ENCODE measurements at regions not wholly inside any gene's neighbourhood (a gene's known extent, or its start where the extent isn't known, plus 50 kb on each side); places are given as distances from the start of the nearest gene placed in this dataset.

DNA sequence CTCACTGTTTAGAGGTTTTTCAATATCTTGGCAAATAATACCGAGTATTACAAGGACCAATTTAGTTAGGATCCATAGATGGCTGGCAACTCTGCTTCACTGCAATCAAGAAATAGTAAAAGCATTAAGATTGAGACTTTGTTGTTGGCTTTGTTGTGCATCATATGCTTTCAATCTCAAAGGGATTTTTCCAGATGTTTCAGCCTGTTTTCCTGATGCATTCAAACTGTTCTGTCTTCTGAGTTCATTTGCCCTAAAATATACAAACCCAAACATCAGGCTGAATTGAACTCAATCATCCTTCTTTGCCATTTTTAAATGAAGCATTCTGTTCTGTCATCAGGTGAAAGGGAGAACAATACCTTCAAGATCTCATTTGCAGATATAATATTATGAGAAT lies 248.7 kb downstream of the TTLL7 start:
- intact Hi-C loops (cut with DNase I; ENCODE audit: low total_unique reads), result no loop called here

DNA sequence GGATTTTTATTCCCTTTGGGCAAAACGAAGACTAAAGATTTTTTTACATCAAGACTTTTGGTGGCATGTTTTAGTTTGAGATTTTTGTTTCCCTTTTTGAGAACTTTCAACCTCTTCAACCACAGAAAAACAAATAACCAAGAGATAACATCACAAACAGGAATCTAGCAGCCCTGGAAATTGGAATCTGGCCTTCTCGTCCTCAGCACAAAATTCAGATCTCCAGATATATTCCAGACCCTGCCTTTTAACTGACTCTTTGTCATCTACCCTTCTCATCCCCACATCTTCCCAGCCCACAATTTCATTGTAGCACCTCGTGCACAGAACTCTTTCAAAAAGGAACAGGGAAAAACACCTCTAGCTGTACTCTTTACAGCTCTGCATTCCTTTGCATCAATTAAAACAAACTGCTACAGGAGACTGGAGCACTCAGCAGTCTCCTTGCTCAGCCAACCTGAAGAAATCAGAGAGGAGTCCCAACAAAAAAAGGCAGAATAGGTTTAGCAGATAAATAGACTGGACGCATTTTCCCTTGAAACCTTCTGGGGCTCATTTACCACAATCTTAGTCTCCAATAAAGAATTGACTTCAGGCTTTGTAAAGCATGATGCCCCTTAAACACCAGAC lies 251.0 kb downstream of the TTLL7 start:
- H3K4me1 ChIP-seq, result no peaks in the 10 kb centered on the region
- no peaks in the 10 kb centered on the region for H3K9me3 ChIP-seq
- DNase-seq, result no peak
- no peak for TF ChIP-seq POLR2A (IDR thresholded peaks at IDR 0.05)
- TF ChIP-seq, protein P1, sequence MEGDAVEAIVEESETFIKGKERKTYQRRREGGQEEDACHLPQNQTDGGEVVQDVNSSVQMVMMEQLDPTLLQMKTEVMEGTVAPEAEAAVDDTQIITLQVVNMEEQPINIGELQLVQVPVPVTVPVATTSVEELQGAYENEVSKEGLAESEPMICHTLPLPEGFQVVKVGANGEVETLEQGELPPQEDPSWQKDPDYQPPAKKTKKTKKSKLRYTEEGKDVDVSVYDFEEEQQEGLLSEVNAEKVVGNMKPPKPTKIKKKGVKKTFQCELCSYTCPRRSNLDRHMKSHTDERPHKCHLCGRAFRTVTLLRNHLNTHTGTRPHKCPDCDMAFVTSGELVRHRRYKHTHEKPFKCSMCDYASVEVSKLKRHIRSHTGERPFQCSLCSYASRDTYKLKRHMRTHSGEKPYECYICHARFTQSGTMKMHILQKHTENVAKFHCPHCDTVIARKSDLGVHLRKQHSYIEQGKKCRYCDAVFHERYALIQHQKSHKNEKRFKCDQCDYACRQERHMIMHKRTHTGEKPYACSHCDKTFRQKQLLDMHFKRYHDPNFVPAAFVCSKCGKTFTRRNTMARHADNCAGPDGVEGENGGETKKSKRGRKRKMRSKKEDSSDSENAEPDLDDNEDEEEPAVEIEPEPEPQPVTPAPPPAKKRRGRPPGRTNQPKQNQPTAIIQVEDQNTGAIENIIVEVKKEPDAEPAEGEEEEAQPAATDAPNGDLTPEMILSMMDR (IDR thresholded peaks at IDR 0.05), result no peak
- intact Hi-C loops (cut with DNase I; ENCODE audit: low total_unique reads), result no loop called here
- H3K27me3 ChIP-seq, result no peaks in the 10 kb centered on the region
- no peak overlapping the region for H3K4me3 ChIP-seq
- H3K27ac ChIP-seq, result no peak overlapping the region
- H3K36me3 ChIP-seq, result no peaks in the 10 kb centered on the region

More for the DNA sequence above, 248.7 kb downstream of the TTLL7 start:
- Histone ChIP-seq H3K9me3 (no peaks in the 10 kb centered on the region), H3K4me1 (no peaks in the 10 kb centered on the region), H3K4me3 (no peak overlapping the region), H3K27ac (no peak overlapping the region), H3K27me3 (no peaks in the 10 kb centered on the region), H3K36me3 (no peaks in the 10 kb centered on the region)
- DNase-seq, result no peak
- TF ChIP-seq POLR2A (IDR thresholded peaks at IDR 0.05), result no peak
- TF ChIP-seq, protein P1 (IDR thresholded peaks at IDR 0.05), result no peak

DNA sequence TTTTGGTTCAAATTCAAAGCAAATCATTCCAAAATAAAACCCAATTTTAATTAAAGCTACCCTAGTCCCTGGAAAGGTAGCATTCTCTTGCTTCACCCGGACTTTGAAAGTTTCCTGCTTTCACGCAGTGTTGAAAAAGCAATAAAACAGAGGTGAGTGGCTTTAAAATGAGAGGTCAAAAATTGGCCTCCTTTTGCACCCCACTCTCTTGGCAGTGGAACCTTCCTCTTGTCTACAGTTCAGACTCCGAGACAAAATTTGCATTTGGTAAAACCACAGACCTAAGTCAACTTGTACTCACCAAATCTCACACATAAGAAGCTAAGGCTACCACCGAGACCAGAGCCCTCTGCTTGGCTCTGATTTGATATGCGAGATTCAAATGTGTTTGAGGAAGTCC lies 252.7 kb downstream of the TTLL7 start:
- no peaks in the 10 kb centered on the region for H3K4me1 ChIP-seq
- no peak for TF ChIP-seq POLR2A (IDR thresholded peaks at IDR 0.05)
- TF ChIP-seq, protein P1 (IDR thresholded peaks at IDR 0.05), result no peak
- no peaks in the 10 kb centered on the region for H3K36me3 ChIP-seq
- H3K27ac ChIP-seq, result no peak overlapping the region
- no peaks in the 10 kb centered on the region for H3K9me3 ChIP-seq
- H3K4me3 ChIP-seq, result no peak overlapping the region
- H3K27me3 ChIP-seq, result no peaks in the 10 kb centered on the region
- intact Hi-C loops (cut with DNase I; ENCODE audit: low total_unique reads), result no loop called here
- DNase-seq, result no peak

DNA sequence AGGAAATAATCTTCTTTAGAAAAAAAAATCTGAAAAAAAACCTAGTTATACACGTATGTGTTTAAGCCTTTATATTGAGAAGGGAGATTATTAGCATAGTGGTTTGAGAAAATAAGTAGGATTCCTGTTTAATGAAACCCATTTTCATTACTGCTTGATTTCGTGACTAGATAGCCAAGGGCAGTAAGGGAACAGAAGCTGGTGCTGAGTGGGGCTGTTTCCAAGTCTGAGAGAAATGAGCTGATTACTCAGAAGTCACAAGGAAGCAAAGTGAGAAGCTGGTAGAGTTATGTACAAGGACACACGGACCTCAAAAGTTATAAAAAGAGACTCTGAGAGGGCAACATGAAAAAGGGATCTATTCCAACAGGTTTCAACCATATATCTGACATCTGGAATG lies 256.5 kb downstream of the TTLL7 start:
- Histone ChIP-seq H3K36me3 (no peaks in the 10 kb centered on the region), H3K4me1 (no peaks in the 10 kb centered on the region), H3K4me3 (no peak overlapping the region), H3K9me3 (no peaks in the 10 kb centered on the region), H3K27me3 (no peaks in the 10 kb centered on the region), H3K27ac (no peak overlapping the region)
- TF ChIP-seq, protein P1 (IDR thresholded peaks at IDR 0.05), result no peak
- TF ChIP-seq POLR2A (IDR thresholded peaks at IDR 0.05), result no peak
- intact Hi-C loops (cut with DNase I; ENCODE audit: low total_unique reads), result no loop called here
- no peak for DNase-seq

DNA sequence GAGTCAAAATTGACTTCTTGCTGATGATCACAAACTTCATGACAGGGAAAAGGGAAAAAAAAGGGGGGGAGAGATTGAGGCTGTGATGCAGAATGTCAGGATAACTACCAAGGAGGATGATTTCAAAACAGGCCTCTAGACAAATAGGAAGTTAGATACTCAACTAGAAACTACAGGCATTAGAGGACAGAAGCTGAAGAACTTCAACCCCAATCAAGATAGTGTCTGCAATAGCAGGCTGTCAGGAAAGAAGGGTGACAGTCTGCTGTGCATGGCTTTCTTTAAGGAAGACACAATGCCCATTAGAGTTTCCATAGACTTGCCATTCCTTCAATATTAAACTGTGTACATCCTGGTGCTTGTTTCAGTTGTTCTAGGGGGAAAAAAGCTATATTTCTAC lies 257.2 kb downstream of the TTLL7 start:
- H3K36me3 ChIP-seq, result no peaks in the 10 kb centered on the region
- no peak overlapping the region for H3K27ac ChIP-seq
- no peak for DNase-seq
- no peak overlapping the region for H3K4me3 ChIP-seq
- no peaks in the 10 kb centered on the region for H3K27me3 ChIP-seq
- TF ChIP-seq, protein P1 (IDR thresholded peaks at IDR 0.05), result no peak
- TF ChIP-seq POLR2A (IDR thresholded peaks at IDR 0.05), result no peak
- H3K9me3 ChIP-seq, result no peaks in the 10 kb centered on the region
- intact Hi-C loops (cut with DNase I; ENCODE audit: low total_unique reads), result no loop called here
- no peaks in the 10 kb centered on the region for H3K4me1 ChIP-seq

Data from uterus (tissue), 3 donors.